ENCODE measurements at regions not wholly inside any gene's neighbourhood (a gene's known extent, or its start where the extent isn't known, plus 50 kb on each side); places are given as distances from the start of the nearest gene placed in this dataset.

DNA sequence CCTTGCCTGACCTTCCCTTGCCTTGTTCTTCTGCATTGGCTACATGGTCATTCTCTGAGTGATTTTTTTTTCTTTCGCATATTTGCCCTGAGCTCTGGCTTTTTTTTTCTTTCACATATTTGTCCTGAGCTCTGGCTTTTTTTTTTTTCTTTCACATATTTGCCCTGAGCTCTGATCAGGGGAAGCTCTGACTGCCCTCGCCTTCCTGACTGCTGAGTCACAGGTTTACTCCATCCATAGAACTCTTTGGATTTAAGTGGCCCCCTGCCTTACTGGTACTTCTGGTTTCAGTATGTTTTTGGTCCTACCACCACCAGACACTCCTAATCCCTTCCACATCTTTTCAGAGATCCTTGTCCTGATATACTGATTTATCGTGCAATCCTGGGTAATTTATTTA, 201.1 kb downstream of the OGFRL1 start:
- WGBS = 42% methylated on average over 3 of the region's 3 CpGs
- Histone ChIP-seq H3K9ac (ENCODE audit: low read depth in 1 of 2, low read length in 2 of 2) (no peak overlapping the region), H3K36me3 (ENCODE audit: control insufficient read depth in 4 of 4, insufficient read depth in 3 of 4, low read depth in 1 of 4, low read length in 3 of 4) (no peaks in the 10 kb centered on the region), H3K9me3 (ENCODE audit: control insufficient read depth in 4 of 4, low read length in 3 of 4) (no peaks in the 10 kb centered on the region), H3K27ac (ENCODE audit: low read depth in 1 of 2, low read length in 2 of 2) (no peak overlapping the region), H3K4me3 (ENCODE audit: low read depth in 1 of 3, low read length in 3 of 3) (no peak overlapping the region), H3K27me3 (ENCODE audit: control insufficient read depth in 4 of 4, insufficient read depth in 4 of 4, low read length in 3 of 4) (no peaks in the 10 kb centered on the region), H3K4me1 (ENCODE audit: control insufficient read depth in 4 of 4, insufficient read depth in 4 of 4, low read length in 3 of 4) (no peaks in the 10 kb centered on the region)
- DNase-seq (ENCODE audit: low spot score) = no peak
- no peak for TF ChIP-seq EGR1 (IDR thresholded peaks at IDR 0.05; ENCODE audit: low read depth in 2 of 2)
- no peak for TF ChIP-seq NR2F2 (IDR thresholded peaks at IDR 0.05)
- TF ChIP-seq HNF4G (IDR thresholded peaks at IDR 0.05) = no peak
- TF ChIP-seq, protein P1, sequence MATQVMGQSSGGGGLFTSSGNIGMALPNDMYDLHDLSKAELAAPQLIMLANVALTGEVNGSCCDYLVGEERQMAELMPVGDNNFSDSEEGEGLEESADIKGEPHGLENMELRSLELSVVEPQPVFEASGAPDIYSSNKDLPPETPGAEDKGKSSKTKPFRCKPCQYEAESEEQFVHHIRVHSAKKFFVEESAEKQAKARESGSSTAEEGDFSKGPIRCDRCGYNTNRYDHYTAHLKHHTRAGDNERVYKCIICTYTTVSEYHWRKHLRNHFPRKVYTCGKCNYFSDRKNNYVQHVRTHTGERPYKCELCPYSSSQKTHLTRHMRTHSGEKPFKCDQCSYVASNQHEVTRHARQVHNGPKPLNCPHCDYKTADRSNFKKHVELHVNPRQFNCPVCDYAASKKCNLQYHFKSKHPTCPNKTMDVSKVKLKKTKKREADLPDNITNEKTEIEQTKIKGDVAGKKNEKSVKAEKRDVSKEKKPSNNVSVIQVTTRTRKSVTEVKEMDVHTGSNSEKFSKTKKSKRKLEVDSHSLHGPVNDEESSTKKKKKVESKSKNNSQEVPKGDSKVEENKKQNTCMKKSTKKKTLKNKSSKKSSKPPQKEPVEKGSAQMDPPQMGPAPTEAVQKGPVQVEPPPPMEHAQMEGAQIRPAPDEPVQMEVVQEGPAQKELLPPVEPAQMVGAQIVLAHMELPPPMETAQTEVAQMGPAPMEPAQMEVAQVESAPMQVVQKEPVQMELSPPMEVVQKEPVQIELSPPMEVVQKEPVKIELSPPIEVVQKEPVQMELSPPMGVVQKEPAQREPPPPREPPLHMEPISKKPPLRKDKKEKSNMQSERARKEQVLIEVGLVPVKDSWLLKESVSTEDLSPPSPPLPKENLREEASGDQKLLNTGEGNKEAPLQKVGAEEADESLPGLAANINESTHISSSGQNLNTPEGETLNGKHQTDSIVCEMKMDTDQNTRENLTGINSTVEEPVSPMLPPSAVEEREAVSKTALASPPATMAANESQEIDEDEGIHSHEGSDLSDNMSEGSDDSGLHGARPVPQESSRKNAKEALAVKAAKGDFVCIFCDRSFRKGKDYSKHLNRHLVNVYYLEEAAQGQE (IDR thresholded peaks at IDR 0.05) = no peak
- no peak for TF ChIP-seq HNF4A (conservative IDR thresholded peaks at IDR 0.05)
- no peak for TF ChIP-seq RXRA (IDR thresholded peaks at IDR 0.05)
- no peak for TF ChIP-seq JUND (IDR thresholded peaks at IDR 0.05)
- no peak for TF ChIP-seq SP1 (IDR thresholded peaks at IDR 0.05)
- TF ChIP-seq, protein P2, sequence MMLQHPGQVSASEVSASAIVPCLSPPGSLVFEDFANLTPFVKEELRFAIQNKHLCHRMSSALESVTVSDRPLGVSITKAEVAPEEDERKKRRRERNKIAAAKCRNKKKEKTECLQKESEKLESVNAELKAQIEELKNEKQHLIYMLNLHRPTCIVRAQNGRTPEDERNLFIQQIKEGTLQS (IDR thresholded peaks at IDR 0.05) = no peak
- TF ChIP-seq, protein P3, sequence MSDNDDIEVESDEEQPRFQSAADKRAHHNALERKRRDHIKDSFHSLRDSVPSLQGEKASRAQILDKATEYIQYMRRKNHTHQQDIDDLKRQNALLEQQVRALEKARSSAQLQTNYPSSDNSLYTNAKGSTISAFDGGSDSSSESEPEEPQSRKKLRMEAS (IDR thresholded peaks at IDR 0.05) = no peak
- no peak for TF ChIP-seq FOXA1 (IDR thresholded peaks at IDR 0.05)
- TF ChIP-seq FOXA2 (IDR thresholded peaks at IDR 0.05) = no peak
- TF ChIP-seq RAD21 (IDR thresholded peaks at IDR 0.05) = no peak
- TF ChIP-seq, protein P4, sequence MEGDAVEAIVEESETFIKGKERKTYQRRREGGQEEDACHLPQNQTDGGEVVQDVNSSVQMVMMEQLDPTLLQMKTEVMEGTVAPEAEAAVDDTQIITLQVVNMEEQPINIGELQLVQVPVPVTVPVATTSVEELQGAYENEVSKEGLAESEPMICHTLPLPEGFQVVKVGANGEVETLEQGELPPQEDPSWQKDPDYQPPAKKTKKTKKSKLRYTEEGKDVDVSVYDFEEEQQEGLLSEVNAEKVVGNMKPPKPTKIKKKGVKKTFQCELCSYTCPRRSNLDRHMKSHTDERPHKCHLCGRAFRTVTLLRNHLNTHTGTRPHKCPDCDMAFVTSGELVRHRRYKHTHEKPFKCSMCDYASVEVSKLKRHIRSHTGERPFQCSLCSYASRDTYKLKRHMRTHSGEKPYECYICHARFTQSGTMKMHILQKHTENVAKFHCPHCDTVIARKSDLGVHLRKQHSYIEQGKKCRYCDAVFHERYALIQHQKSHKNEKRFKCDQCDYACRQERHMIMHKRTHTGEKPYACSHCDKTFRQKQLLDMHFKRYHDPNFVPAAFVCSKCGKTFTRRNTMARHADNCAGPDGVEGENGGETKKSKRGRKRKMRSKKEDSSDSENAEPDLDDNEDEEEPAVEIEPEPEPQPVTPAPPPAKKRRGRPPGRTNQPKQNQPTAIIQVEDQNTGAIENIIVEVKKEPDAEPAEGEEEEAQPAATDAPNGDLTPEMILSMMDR (IDR thresholded peaks at IDR 0.05; ENCODE audit: low read depth, low read length, missing input control) = no peak
- TF ChIP-seq TAF1 (conservative IDR thresholded peaks at IDR 0.05) = no peak
- TF ChIP-seq GABPA (IDR thresholded peaks at IDR 0.05 in 1 of 2, conservative IDR thresholded peaks at IDR 0.05 in 1 of 2) = no peak
- TF ChIP-seq, protein P5, sequence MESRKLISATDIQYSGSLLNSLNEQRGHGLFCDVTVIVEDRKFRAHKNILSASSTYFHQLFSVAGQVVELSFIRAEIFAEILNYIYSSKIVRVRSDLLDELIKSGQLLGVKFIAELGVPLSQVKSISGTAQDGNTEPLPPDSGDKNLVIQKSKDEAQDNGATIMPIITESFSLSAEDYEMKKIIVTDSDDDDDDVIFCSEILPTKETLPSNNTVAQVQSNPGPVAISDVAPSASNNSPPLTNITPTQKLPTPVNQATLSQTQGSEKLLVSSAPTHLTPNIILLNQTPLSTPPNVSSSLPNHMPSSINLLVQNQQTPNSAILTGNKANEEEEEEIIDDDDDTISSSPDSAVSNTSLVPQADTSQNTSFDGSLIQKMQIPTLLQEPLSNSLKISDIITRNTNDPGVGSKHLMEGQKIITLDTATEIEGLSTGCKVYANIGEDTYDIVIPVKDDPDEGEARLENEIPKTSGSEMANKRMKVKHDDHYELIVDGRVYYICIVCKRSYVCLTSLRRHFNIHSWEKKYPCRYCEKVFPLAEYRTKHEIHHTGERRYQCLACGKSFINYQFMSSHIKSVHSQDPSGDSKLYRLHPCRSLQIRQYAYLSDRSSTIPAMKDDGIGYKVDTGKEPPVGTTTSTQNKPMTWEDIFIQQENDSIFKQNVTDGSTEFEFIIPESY (IDR thresholded peaks at IDR 0.05) = no peak
- TF ChIP-seq YY1 (IDR thresholded peaks at IDR 0.05) = no peak

All from liver (tissue), 8 donors.